ENCODE measurements at regions not wholly inside any gene's neighbourhood (a gene's known extent, or its start where the extent isn't known, plus 50 kb on each side); places are given as distances from the start of the nearest gene placed in this dataset.

DNA sequence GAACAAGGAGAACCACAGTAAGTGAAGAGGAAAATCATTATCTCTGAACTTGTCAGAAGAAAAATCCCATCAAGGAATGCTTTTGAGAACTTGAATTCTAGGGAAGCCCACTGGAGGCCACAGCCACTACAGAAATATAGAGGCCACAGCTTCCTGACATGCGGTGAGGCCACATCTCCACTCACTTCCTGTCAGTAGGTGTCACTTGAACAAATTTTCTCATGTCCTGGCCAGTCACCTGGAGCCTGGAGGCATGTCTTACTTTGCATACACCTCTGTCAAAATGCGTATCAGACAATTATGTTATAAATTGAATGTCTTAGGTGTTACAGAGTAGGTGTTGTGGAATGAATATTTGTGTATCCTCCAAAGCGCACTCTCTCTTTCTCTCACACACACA is 370.3 kb downstream of the DAD1 start:
- in situ Hi-C loops (cut with MboI), result no loop called here

DNA sequence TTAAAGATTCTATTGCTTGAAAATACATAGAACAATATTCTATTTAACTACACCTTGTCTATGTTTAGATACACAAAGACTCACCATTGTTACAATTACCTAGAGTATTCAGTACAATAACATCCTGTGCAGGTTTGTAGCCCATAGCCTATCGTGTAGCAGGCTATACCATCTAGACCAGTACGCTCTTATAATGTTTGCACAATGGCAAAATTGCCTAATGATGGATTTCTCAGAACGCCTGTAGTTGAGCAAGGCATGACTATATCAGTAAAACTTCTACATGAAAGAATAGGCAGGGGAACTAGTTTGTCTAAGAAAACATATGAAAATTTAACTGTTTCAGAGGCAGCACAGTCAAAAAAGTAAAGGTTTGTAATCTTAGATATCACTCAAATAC is 375.9 kb downstream of the DAD1 start:
- Histone ChIP-seq H3F3A (ENCODE audit: insufficient read depth) (no peaks in the 10 kb centered on the region), H3K4me1 (ENCODE audit: insufficient read depth) (no peaks in the 10 kb centered on the region), H3K27ac (no peak overlapping the region), H3K36me3 (ENCODE audit: low read depth) (no peaks in the 10 kb centered on the region), H3K9ac (no peak overlapping the region), H4K20me1 (ENCODE audit: insufficient read depth) (no peaks in the 10 kb centered on the region), H3K79me2 (ENCODE audit: insufficient read depth) (no peaks in the 10 kb centered on the region), H3K27me3 (replicated peaks; ENCODE audit: insufficient read depth) (no peaks in the 10 kb centered on the region; the same call in 1 of the 2 replicates), H3K4me2 (ENCODE audit: unreplicated experiment) (no peak overlapping the region), H3K9me2 (ENCODE audit: insufficient read depth) (no peaks in the 10 kb centered on the region), H3K9me3 (ENCODE audit: low read depth) (no peaks in the 10 kb centered on the region), H2AFZ (no peak overlapping the region), H3K4me3 (no peak overlapping the region)
- peak; percentile 5 for DNase-seq
- no peak for TF ChIP-seq EZH2phosphoT487 (IDR thresholded peaks at IDR 0.05; ENCODE audit: insufficient read depth, low read depth)
- TF ChIP-seq EZH2 (IDR thresholded peaks at IDR 0.05; ENCODE audit: insufficient read depth, poor library complexity, severe bottlenecking), result no peak
- in situ Hi-C loops (cut with MboI), result no loop called here
- WGBS, 2 experiments (ENCODE audit: low coverage in 1 of 2, low lambda C conversion rate in 2 of 2, missing lambda C conversion rate in 2 of 2), result 1 to 3% methylated on average over 3 of the region's 3 CpGs

More for the DNA sequence above, 370.3 kb downstream of the DAD1 start:
- Histone ChIP-seq H3K9me3 (ENCODE audit: low read depth) (no peaks in the 10 kb centered on the region), H3K27me3 (replicated peaks; ENCODE audit: insufficient read depth) (no peaks in the 10 kb centered on the region), H3K9ac (no peak overlapping the region), H3K4me1 (ENCODE audit: insufficient read depth) (no peaks in the 10 kb centered on the region), H4K20me1 (ENCODE audit: insufficient read depth) (no peaks in the 10 kb centered on the region), H3K27ac (no peak overlapping the region), H3K4me3 (no peak overlapping the region), H3F3A (ENCODE audit: insufficient read depth) (no peaks in the 10 kb centered on the region), H3K4me2 (ENCODE audit: unreplicated experiment) (no peak overlapping the region), H2AFZ (no peak overlapping the region), H3K36me3 (ENCODE audit: low read depth) (no peaks in the 10 kb centered on the region), H3K79me2 (ENCODE audit: insufficient read depth) (no peaks in the 10 kb centered on the region), H3K9me2 (ENCODE audit: insufficient read depth) (no peaks in the 10 kb centered on the region)
- no peak for DNase-seq
- TF ChIP-seq EZH2 (IDR thresholded peaks at IDR 0.05; ENCODE audit: insufficient read depth, poor library complexity, severe bottlenecking) (no peak), EZH2phosphoT487 (IDR thresholded peaks at IDR 0.05; ENCODE audit: insufficient read depth, low read depth) (no peak)
- WGBS, 2 experiments (ENCODE audit: low coverage in 1 of 2, low lambda C conversion rate in 2 of 2, missing lambda C conversion rate in 2 of 2), result 74 to 75% methylated on average over 3 of the region's 3 CpGs

DNA sequence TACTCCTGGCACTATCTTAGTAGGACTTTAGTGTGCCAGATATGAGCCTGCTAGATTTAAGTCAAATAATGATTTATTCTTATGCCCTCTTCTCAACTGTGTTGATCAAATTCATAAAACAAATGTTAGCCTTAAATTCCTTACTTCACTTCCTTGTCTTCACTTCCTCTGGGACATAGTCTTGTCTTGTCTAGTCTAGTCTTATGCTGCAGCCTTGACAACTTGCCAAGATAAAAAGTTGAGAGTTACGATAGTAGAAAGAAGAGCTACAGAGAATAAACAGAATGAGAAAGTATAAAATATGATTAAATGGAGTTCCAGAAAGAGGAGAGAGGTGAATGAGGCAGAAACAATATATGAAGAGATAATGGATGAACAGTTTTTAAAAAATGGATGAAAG is 378.1 kb downstream of the DAD1 start:
- WGBS, 2 experiments (ENCODE audit: low coverage in 1 of 2, low lambda C conversion rate in 2 of 2, missing lambda C conversion rate in 2 of 2), result 0 to 4% methylated on average over 1 of the region's 1 CpG
- no peaks in the 10 kb centered on the region for H3K9me3 ChIP-seq (ENCODE audit: low read depth)
- no peaks in the 10 kb centered on the region for H3K36me3 ChIP-seq (ENCODE audit: low read depth)
- H3K4me1 ChIP-seq (ENCODE audit: insufficient read depth), result no peaks in the 10 kb centered on the region
- in situ Hi-C loops (cut with MboI), result no loop called here
- no peak overlapping the region for H3K4me3 ChIP-seq
- TF ChIP-seq EZH2 (IDR thresholded peaks at IDR 0.05; ENCODE audit: insufficient read depth, poor library complexity, severe bottlenecking) (no peak), EZH2phosphoT487 (IDR thresholded peaks at IDR 0.05; ENCODE audit: insufficient read depth, low read depth) (no peak)
- no peak for DNase-seq
- H2AFZ ChIP-seq, result no peak overlapping the region
- no peaks in the 10 kb centered on the region for H3K79me2 ChIP-seq (ENCODE audit: insufficient read depth)
- no peaks in the 10 kb centered on the region; the same call in 1 of the 2 replicates for H3K9me2 ChIP-seq (ENCODE audit: insufficient read depth)
- H3K9ac ChIP-seq, result no peak overlapping the region
- no peaks in the 10 kb centered on the region for H4K20me1 ChIP-seq (ENCODE audit: insufficient read depth)
- H3K27me3 ChIP-seq (replicated peaks; ENCODE audit: insufficient read depth), result no peaks in the 10 kb centered on the region; the same call in 1 of the 2 replicates
- no peaks in the 10 kb centered on the region for H3F3A ChIP-seq (ENCODE audit: insufficient read depth)
- H3K27ac ChIP-seq, result no peak overlapping the region
- no peak overlapping the region for H3K4me2 ChIP-seq (ENCODE audit: unreplicated experiment)

DNA sequence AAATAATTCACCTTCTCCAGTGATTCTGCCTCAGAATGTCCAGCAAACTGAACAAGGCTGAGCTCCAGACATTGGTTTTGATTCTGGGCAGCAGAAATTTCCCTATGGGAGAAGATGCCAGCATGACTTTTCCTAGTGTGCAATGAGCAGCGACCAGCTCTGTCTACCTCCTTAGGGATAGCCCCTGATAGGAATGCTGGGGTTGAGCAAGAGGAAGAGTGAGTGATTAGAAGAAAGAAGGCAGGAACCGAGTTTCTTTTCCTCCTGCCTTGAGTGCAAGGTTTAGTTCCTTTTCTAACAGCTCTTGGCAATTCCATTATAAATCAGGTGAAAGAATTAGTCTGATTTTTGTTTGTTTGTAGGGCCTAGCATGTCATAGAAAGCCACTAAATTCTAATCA is 379.0 kb downstream of the DAD1 start:
- Histone ChIP-seq H3K9me2 (ENCODE audit: insufficient read depth) (no peaks in the 10 kb centered on the region; the same call in 1 of the 2 replicates), H4K20me1 (ENCODE audit: insufficient read depth) (no peaks in the 10 kb centered on the region), H3K4me1 (ENCODE audit: insufficient read depth) (no peaks in the 10 kb centered on the region), H3K9me3 (ENCODE audit: low read depth) (no peaks in the 10 kb centered on the region), H3K79me2 (ENCODE audit: insufficient read depth) (no peaks in the 10 kb centered on the region), H3K36me3 (ENCODE audit: low read depth) (no peaks in the 10 kb centered on the region), H3K4me3 (no peak overlapping the region), H3K27ac (no peak overlapping the region), H3F3A (ENCODE audit: insufficient read depth) (no peaks in the 10 kb centered on the region), H3K4me2 (ENCODE audit: unreplicated experiment) (no peak overlapping the region), H3K9ac (no peak overlapping the region), H2AFZ (no peak overlapping the region), H3K27me3 (replicated peaks; ENCODE audit: insufficient read depth) (no peaks in the 10 kb centered on the region; the same call in 1 of the 2 replicates)
- WGBS, 2 experiments (ENCODE audit: low coverage in 1 of 2, low lambda C conversion rate in 2 of 2, missing lambda C conversion rate in 2 of 2), result 2 to 3% methylated on average over 2 of the region's 2 CpGs
- no peak for DNase-seq
- in situ Hi-C loops (cut with MboI), result no loop called here
- TF ChIP-seq EZH2phosphoT487 (IDR thresholded peaks at IDR 0.05; ENCODE audit: insufficient read depth, low read depth), result no peak
- no peak for TF ChIP-seq EZH2 (IDR thresholded peaks at IDR 0.05; ENCODE audit: insufficient read depth, poor library complexity, severe bottlenecking)

DNA sequence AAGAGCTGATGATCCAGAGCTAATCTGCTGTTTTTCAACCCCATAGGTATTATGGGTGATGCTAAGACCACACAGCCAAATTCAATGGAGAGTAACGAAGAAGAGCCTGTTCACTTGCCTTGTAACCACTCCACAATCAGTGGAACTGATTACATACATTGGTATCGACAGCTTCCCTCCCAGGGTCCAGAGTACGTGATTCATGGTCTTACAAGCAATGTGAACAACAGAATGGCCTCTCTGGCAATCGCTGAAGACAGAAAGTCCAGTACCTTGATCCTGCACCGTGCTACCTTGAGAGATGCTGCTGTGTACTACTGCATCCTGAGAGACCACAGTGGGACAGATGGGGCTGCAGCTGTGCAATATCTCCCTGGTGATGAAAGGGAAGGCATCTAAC is 386.0 kb downstream of the DAD1 start:
- Histone ChIP-seq H3F3A (ENCODE audit: insufficient read depth) (no peaks in the 10 kb centered on the region), H3K36me3 (ENCODE audit: low read depth) (no peaks in the 10 kb centered on the region), H3K4me3 (no peak overlapping the region), H4K20me1 (ENCODE audit: insufficient read depth) (no peaks in the 10 kb centered on the region), H3K9me3 (ENCODE audit: low read depth) (no peaks in the 10 kb centered on the region), H3K9ac (no peak overlapping the region), H3K4me2 (ENCODE audit: unreplicated experiment) (no peak overlapping the region), H2AFZ (no peak overlapping the region), H3K27me3 (replicated peaks; ENCODE audit: insufficient read depth) (no peaks in the 10 kb centered on the region), H3K9me2 (ENCODE audit: insufficient read depth) (no peaks in the 10 kb centered on the region; the same call in 1 of the 2 replicates), H3K27ac (no peak overlapping the region), H3K79me2 (ENCODE audit: insufficient read depth) (no peaks in the 10 kb centered on the region), H3K4me1 (ENCODE audit: insufficient read depth) (no peaks in the 10 kb centered on the region)
- in situ Hi-C loops (cut with MboI), result no loop called here
- TF ChIP-seq EZH2 (IDR thresholded peaks at IDR 0.05; ENCODE audit: insufficient read depth, poor library complexity, severe bottlenecking) (no peak), EZH2phosphoT487 (IDR thresholded peaks at IDR 0.05; ENCODE audit: insufficient read depth, low read depth) (no peak)
- WGBS, 2 experiments (ENCODE audit: low coverage in 1 of 2, low lambda C conversion rate in 2 of 2, missing lambda C conversion rate in 2 of 2), result 15 to 30% methylated on average over 5 of the region's 5 CpGs
- DNase-seq, result no peak

Data from GM23248 (cell line).